Lower leg skin (tissue), 4 donors: ENCODE measurements at regions not wholly inside any gene's neighbourhood (a gene's known extent, or its start where the extent isn't known, plus 50 kb on each side); places are given as distances from the start of the nearest gene placed in this dataset.
"Not testable (repeated sequence)": the region's sequence is repeated elsewhere in the genome, so short reads cannot be mapped to it uniquely, and the experiment has no call there.

Source experiments
- DNase-seq, 2 donors: peaks; one replicate each; pipeline ENCODE4 v3.0.0-alpha.2; 2019; ENCODE audit warnings: low spot score in 2 of 2
- H3K4me3 ChIP-seq: fragments of 200-600 bp; sonication (generic); 2 replicates; pipeline ENCODE4 v1.5.1; 2017; ENCODE audit warnings: mild to moderate bottlenecking, low read depth; ENCODE audit not compliant: poor library complexity, severe bottlenecking
- POLR2A ChIP-seq, 2 donors: fragments of 450-650 bp; IDR thresholded peaks; one replicate each; pipeline ENCODE4 v1.6.1; 2016 to 2017; ENCODE audit warnings: antibody characterized with exemption in 2 of 2, mild to moderate bottlenecking in 1 of 2, moderate library complexity in 1 of 2
- WGBS, 2 donors: methylation state at CpG; one replicate each; pipeline ENCODE4 v1.1.5; 2018; 5-methylcytosine and 5-hydroxymethylcytosine counted together
- intact Hi-C: fragments of 100-400 bp; cut with DNase I; formaldehyde crosslinking; loops from one replicate; pipeline ENCODE4 v1.15.0; 2023; ENCODE audit warnings: low total_unique reads
- TF ChIP-seq, protein P1 (sequence below), 3 donors: fragments of 450-650 bp; IDR thresholded peaks; one replicate each; pipeline ENCODE4 v1.5.1; 2016; ENCODE audit warnings: antibody characterized with exemption in 3 of 3, mild to moderate bottlenecking in 3 of 3, moderate library complexity in 2 of 3

DNA sequence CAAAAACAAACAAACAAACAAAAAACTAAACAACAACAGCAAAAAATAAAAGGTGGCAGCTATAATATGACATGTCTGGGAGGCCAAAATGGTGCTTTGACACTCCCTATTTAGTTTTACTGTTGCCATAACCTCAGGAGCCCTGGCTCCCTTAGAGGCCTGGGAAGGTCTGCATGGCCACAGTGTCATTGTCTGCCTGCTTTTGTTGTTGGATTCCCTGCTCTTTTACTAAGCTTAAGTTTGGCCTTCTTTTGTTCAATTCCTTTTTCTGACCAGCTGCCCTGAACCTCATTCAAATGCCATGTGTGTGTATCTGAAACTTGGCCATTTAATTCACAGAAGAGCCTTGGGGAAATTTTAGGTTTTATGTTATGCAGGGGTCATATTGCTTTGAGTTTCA is 458.2 kb downstream of the TMEM232 start:
- no peak for DNase-seq
- no peak overlapping the region for H3K4me3 ChIP-seq
- no peak for TF ChIP-seq POLR2A (IDR thresholded peaks at IDR 0.05)
- TF ChIP-seq, protein P1, sequence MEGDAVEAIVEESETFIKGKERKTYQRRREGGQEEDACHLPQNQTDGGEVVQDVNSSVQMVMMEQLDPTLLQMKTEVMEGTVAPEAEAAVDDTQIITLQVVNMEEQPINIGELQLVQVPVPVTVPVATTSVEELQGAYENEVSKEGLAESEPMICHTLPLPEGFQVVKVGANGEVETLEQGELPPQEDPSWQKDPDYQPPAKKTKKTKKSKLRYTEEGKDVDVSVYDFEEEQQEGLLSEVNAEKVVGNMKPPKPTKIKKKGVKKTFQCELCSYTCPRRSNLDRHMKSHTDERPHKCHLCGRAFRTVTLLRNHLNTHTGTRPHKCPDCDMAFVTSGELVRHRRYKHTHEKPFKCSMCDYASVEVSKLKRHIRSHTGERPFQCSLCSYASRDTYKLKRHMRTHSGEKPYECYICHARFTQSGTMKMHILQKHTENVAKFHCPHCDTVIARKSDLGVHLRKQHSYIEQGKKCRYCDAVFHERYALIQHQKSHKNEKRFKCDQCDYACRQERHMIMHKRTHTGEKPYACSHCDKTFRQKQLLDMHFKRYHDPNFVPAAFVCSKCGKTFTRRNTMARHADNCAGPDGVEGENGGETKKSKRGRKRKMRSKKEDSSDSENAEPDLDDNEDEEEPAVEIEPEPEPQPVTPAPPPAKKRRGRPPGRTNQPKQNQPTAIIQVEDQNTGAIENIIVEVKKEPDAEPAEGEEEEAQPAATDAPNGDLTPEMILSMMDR (IDR thresholded peaks at IDR 0.05) = no peak
- intact Hi-C loops = no loop called here

DNA sequence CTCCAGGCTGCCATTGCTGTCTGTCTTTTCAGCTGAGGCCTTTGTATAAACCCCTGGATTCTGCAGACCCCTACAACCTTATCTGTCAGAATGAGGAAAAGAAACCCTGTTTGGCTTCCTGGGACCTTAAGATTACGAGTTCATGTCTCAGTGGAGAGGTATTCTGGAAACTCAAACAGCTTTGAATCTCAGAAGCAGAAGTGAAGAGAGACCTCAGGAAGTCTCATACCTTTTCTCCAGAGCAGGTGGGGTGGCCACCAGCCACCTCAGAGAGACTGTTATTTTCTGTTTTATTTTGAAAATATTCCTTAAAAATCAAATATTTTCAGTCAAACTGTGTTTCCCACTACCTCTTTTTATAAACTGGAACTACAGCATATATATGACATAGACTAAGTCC is 457.5 kb downstream of the TMEM232 start:
- DNase-seq = no peak
- H3K4me3 ChIP-seq = no peak overlapping the region
- intact Hi-C loops = no loop called here
- 74 to 84% methylated on average over 1 of the region's 1 CpG for WGBS, 2 donors
- no peak for TF ChIP-seq POLR2A (IDR thresholded peaks at IDR 0.05)
- TF ChIP-seq, protein P1 (IDR thresholded peaks at IDR 0.05) = no peak

DNA sequence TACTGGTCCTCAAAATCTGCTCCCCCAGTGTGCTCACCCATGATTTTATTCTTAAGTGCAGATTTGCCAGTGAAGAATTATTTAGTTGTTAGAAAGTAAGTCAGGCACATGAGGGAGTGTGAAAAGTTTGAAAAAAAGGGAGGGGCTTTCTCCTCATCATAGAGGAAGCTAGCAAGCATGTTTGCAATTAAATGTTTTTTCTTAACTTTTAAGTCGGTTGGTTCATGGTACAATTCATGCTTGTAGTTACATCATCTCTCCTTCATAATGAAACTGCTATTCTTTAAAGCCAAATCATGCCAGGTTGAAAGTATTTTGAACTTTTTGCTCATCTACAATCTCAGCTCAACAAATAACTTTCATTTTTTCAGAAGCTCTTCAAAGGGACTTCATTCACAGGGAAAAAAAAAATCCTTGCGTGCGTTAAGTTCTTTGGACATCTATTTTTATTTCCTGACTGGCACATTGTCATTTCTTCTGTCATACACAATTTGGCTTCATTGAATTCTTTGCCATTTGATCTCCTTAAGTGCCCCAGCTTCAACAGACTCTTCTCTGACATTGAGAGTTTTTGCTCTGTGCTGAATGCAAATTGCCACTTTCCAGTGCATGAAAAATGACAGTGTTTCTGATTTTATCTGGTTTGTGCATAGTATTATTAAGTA is 456.9 kb downstream of the TMEM232 start:
- H3K4me3 ChIP-seq = no peak overlapping the region
- TF ChIP-seq, protein P1 (IDR thresholded peaks at IDR 0.05) = no peak
- no peak for TF ChIP-seq POLR2A (IDR thresholded peaks at IDR 0.05)
- intact Hi-C loops = no loop called here
- 36 to 38% methylated on average over 3 of the region's 3 CpGs for WGBS, 2 donors
- no peak for DNase-seq

DNA sequence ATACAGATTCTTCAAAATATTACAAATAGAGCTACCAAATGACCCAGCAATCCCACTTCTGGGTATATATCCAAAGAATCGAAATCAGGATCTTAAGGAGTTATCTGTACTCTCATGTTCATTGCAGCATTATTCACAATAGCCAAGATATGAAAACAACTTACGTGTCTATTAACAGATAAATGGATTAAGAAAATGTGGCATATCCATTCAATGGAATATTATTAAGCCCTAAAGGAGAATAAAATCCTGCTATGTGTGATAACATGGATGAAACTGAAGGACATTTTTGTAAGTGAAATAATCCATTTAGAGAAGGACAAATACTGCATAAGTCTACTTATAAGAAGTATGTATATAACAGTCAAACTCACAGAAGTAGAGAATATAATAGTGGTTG is 450.6 kb downstream of the TMEM232 start:
- intact Hi-C loops = no loop called here
- no peak overlapping the region for H3K4me3 ChIP-seq
- WGBS, 2 donors = 92 to 93% methylated on average over 2 of the region's 2 CpGs

DNA sequence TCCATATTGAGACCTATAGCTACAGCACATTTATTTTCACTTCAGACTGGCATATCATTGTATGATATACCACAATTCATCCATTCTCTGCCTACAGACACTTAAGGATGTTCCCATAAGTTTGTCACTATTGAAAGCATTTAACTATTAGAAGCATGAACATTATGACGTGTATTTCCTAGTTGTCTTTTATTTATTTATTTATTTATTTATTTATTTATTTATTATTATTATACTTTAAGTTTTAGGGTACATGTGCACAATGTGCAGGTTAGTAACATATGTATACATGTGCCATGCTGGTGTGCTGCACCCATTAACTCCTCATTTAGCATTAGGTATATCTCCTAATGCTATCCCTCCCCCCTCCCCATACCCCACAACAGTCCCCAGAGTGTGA is 448.0 kb downstream of the TMEM232 start:
- WGBS, 2 donors = 89 to 94% methylated on average over 1 of the region's 1 CpG

More for the DNA sequence above, 450.6 kb downstream of the TMEM232 start:
- TF ChIP-seq, protein P1 (IDR thresholded peaks at IDR 0.05) = no peak
- no peak for TF ChIP-seq POLR2A (IDR thresholded peaks at IDR 0.05)
- DNase-seq = no peak

DNA sequence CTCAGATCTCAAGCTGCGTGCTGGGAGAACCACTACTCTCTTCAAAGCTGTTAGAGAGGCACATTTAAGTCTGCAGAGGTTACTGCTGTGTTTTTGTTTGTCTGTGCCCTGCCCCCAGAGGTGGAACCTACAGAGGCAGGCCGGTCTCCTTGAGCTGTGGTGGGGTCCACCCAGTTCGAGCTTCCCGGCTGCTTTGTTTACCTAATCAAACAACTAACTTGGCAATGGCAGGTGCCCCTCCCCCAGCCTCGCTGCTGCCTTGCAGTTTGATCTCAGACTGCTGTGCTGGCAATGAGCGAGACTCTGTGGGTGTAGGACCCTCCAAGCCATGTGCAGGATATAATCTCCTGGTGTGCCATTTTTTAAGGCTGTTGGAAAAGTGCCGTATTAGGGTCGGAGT is 442.4 kb downstream of the TMEM232 start:
- DNase-seq, H3K4me3 ChIP-seq, intact Hi-C loops: not testable (repeated sequence)
- WGBS, 2 donors = 92 to 93% methylated on average over 8 of the region's 8 CpGs

More for the DNA sequence above, 448.0 kb downstream of the TMEM232 start:
- intact Hi-C loops, DNase-seq, H3K4me3 ChIP-seq: not testable (repeated sequence)
